Erythroblast (primary cell): ENCODE measurements at regions not wholly inside any gene's neighbourhood (a gene's known extent, or its start where the extent isn't known, plus 50 kb on each side); places are given as distances from the start of the nearest gene placed in this dataset.

Experiments used
- GATA1 ChIP-seq: IDR thresholded peaks from 2 replicates; pipeline ENCODE4 v1.6.1; 2011; ENCODE audit warnings: low read depth, mild to moderate bottlenecking, control low read depth, low read length, moderate library complexity
- POLR2A ChIP-seq: IDR thresholded peaks from 2 replicates; pipeline ENCODE4 v1.6.1; 2011; ENCODE audit warnings: mild to moderate bottlenecking, low read length

GRCh38 chr6:166806217-166806838 lies 150.0 kb downstream of the RNASET2 start:
- no peak for TF ChIP-seq POLR2A
- TF ChIP-seq GATA1, result no peak
